Dermis blood vessel endothelial cell (primary cell): ENCODE measurements at regions not wholly inside any gene's neighbourhood (a gene's known extent, or its start where the extent isn't known, plus 50 kb on each side); places are given as distances from the start of the nearest gene placed in this dataset.

ENCODE experiments used
- DNase-seq: peaks from one replicate; pipeline ENCODE4 v3.0.0; 2010

DNA sequence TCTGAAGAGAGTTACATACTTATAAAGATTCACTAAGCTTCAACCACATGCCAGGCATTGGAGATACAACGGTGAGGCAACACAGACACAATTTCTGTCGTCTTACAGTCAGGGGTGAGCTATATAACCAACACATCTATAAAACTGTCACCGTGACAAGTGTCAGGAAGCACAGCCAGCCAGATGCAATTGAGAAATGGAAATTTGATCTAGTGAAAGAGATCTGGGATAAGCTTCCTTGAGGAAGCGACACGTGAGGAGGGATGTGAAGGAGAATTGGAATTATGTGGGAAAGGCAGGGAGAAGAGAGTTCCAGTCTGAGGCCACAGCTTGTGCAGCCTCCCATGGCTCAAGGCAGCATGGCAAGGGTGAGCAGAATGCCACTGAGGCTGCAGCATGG, 50.9 kb upstream of the ZNF354B start:
- DNase-seq = no peak

DNA sequence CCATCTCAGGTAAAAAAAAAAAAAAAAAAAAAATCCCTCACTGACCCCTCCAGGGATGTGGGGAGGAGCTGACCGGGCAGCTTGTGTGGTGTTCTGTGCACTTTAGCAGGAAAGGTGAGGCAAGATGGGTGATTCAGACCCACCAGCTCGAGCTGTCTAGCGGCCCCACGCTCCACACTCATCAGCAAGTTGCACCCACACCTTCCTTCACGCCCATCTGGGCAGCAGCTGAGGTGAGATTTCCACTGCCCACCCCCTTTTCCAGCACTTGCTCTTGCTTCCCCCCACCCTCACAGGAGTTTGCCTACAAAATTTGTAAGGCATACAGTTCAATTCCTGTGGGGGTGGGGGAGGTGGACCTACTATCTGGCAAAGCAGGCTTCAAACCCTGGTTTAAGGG, 58.7 kb upstream of the ZNF354B start:
- DNase-seq = no peak

DNA sequence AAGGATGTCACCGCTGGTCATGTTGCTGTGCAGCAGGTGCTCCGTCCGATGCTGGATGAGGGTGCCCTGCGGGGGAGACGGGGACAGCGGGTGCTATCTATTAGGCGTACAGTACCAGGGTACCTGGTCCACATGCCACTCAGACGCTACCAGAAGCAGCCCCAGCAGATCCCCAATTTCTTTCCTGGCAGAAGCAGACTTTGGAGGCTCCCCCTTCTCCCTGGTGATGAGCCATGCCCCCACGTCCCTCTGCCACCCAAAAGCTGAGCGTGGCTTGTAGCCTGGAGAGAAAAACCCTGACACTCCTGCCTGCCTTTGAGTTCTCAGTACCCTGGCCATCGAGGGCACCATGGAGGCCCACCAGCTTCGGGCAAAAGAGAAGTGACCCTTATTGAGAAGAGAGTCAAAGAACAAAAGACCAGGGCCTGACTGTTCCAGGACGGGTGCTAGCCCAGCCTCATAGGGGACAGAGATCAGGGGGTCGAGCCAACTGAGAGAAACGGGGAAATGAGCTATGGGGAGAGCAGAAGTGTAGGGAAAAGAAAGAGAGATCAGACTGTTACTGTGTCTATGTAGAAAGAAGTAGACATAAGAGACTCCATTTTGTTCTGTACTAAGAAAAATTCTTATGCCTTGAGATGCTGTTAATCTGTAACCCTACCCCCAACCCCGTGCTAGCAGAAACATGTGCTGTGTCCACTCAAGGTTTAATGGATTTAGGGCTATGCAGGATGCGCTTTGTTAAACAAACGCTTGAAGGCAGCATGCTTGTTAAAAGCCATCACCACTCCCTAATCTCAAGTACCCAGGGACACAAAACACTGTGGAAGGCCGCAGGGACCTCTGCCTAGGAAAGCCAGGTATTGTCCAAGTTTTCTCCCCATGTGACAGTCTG, 62.0 kb upstream of the ZNF354B start:
- no peak for DNase-seq

DNA sequence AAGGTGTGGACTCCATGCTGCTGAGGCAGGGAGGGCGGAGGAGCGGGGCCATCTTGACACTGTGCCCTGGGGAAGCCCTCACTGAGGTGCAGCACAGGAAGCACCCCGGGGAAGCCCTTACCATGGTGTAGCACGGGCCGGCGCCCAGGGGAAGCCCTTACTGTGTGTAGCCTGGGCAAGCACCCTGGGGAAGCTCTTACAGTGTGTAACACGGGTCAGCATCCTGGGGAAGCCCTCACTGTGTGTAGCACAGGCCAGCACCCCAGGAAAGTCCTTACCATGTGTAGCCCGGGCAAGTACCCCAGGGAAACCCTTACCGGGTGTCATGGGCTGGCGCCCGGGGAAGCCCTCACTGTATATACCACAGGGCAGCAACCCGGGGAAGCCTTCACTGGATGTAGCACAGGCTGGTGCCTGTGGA, 62.6 kb upstream of the ZNF354B start:
- no peak for DNase-seq

DNA sequence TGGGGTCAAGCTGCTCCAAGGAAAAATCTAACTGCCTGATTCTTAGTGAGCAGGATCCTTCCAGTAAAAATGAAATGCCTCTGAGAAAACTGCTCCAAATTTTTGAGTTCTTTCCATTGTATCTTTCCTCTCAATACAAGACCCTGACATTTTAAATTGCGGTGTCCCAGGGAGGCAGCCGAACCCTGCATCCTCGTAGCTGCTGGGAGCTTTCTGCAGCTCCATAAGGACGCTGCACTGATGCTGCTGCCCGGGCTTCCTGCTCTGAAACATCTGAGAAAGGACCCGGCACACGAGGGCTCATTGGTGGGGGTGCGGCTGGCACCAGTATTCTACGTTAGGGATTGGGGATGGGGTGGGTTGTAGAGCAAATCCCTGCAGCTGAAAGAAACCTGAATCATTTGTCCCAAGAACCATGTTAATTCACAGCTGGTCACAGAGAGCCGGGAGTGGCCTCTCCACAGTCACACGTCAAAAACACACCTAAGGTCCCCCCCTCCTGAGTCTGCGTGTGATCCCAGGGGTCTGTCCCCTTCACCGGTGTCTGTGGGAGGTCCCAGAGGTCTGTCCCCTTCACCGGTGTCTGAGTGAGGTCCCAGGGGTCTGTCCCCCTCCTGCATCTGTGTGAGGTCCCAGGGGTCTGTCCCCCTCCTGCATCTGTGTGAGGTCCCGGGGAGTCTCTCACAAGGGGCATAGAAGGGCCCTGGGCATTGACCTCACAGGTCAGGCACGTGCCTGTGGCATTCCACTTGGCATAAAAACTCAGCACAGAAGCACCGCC, 63.4 kb upstream of the ZNF354B start:
- no peak for DNase-seq

DNA sequence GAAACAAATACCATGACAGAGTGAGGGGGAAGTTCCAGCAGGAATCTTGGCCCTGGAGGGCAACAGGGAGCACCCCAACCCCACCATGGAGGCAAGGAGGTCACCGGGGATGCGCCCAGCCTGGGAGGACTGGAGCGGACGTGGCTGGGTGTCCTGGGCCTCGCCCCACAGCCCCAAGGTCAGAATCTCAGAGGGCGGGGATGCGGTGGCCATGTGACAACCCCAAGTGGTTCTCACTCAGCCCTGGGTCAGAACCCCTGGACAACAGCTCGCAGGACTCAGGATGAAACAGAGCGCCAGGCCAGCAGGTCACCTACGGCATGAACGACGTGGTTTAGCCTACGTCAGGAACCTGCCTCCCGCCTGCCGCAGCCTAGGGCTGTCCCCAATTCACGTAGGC, 64.0 kb upstream of the ZNF354A start:
- no peak for DNase-seq

DNA sequence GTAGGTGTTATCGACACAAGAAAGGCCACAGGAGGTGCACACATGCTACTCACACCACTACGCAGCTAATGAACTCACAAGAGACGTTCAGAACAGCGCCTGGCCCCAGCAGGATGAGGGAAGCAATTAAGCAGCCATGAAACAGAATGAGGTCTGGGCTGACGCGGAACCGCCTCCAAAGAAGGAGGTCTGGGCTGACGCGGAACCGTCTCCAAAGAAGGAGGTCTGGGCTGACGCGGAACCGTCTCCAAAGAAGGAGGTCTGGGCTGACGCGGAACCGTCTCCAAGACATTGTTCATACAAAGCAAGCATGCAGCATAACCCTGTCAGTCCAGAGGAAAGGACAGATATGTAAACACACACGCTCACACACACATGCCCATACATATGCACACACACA, 63.2 kb upstream of the ZNF354A start:
- no peak for DNase-seq

DNA sequence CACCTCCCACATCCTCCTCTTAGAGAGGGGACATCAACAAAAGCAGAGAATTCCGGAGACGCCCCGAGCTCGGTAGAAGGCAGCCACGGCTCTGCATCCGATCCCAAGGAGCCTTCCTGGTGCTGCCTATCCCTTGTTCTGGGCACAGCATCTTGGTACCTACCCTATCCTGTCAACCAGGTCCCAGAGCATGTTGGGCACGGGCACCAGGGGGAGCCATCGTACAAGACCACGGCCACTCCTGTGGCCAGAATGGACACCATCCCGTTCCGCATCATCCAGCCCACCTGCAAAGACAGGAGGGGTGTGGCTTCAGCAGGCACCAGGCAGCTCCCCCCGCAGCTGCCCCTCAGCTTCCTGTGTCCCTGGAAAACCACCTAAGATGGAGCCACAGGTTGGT, 62.7 kb upstream of the ZNF354A start:
- peak; percentile 7 for DNase-seq

DNA sequence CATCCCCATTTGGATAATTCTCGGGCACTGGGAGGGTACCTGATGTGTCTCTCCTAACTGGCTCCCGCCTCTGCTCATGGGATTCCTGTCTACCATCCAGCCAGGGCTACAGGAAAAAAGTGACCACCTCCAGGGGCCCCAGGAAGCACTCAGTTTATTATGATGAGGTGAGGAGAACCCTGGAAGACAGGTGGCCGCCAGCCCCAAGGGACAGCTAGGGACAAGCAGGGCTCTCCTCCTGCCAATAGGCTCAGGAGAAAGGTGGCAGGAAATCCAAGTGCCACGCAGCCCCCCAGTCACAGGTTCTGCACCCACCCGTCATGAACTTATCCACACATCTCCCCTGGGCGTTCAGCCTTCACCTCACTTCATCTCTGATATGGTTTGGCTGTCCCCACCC, 61.5 kb upstream of the ZNF354A start:
- no peak for DNase-seq

DNA sequence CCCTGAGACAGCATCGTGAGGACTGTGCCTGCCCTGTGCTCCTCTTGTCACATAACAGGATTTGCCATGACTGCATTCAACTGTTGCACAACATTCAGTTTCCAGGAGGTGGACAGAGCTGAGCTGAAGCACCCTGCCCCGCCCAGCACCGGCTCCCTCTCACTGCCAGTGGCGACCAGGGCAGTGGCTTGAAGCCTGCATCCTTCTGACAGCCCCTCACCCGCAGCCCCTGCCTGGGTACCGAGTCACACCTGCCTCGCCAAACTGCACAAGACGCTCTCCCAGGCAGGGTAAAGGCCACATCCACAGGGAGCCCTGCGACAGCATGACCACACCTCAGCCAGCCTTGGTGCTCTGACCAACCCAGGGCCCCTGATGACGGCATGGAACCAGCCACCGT, 59.9 kb upstream of the ZNF354A start:
- no peak for DNase-seq

DNA sequence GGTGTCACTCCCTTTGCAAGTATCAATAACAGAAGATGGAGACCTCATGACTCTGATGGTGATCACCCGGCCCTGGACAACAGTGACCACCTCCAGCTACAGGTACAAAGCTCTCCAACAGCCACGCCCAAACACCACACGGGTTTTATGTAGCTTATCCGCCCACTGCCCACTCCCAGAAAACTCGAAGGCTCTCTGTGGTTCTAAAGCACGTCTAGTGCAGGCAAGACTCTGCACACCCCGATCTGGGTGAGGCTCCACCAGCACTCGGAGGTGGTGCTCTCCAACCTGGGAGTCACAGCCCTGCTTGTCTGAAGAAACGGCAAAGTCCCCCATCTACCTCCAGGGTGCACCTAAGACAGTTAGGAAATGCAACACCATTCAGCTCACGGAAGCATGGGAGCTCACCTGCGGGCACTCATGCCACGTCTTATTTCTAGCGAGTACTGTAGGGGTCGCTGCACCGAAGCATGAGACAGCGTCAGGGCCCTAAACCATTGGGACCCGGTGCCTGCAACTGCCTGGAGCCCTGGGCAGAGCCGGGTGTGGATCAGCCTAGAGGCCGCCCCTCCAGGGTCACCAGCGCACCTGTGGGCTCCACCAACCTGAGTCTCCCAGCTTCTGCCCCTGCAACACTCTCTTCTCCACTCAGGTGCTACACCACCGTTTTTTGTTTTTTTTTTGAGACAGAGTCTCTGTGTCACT, 58.1 kb upstream of the ZNF354A start:
- no peak for DNase-seq

DNA sequence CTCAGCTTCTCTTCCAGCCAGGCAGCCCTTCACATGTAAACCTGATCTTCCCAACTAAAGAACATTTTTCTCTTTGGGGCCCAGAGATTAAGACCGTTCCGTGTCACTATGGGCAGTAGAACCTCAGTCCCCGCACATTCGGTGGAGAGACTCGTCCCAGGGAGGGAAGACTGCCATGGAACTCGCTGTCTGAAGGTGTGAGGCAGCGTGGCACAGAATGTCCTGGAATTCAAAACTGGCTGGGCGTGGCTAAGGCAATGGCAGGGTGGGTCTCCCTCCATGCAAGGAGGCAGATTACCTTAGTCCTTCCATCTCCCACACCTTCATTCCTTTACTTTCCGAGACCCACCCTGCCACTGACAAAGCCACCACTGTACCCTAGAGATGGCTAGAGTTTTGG, 57.4 kb upstream of the ZNF354A start:
- DNase-seq = no peak

DNA sequence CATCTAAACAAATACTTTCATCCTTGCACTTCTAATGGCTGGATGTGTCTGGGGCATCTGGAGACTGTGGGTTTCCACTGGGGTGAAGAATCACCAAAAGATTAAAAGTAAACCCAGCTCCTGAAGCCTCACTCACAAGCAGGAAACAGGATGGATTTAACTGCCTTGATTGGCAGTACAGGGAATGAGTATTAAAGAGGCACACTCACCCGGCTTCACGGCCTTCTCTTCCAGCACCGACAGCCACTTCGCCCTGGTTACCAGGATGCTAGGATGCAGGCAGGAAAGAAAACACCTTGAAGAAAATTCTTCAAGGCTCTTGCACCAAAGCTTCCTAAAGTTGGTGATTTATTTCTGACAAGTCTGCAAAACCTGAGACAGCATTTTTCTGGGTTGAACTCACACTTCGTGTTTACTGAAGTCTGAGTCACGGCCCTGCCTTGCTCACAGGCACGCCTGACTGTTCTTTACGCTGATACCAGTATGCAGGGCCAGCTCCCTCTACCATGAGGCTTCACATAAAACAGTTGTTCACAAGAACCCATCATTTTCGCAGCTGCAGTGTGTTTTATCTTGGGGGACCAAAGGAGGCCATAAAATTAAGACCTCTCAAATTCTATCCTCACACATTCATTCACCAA, 56.5 kb upstream of the ZNF354A start:
- DNase-seq = no peak

DNA sequence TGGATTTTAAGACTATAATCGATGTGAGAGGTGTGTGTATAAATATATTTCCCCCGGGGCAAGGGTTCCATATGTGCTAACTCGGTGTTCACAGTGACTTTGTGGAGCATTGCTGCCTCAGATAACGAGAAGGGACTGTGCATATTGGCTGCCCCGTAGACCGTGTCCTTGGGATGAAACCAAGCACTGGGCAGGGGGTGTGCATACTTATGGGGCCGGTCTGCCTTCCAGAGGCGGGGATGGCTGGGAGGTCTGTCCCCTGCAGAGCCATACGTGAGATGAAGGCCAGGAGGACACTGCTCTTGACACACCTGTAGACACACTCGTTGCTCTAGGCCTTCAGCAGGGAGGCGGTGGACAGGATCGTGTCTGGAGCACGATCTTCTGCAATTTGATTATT, 56.0 kb upstream of the ZNF354A start:
- no peak for DNase-seq

DNA sequence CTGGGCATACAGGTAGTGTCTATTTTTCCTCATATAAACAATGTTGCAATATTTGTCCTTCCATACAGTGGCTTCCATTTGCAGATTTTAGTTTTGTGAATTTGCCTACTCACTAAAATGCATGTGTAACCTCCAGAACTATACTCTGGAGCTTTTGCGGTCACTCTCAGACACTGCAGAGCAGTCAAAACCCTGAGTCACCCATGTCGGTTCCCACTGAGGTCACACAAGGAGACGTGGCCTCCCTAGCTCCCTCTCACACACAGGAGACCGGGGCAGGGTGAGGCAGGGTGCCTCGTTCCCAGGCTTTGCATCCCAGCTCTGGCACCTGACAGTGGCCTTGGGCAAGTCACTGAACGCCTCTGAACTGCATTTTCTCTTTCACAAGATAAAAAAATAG, 55.5 kb upstream of the ZNF354A start:
- no peak for DNase-seq

DNA sequence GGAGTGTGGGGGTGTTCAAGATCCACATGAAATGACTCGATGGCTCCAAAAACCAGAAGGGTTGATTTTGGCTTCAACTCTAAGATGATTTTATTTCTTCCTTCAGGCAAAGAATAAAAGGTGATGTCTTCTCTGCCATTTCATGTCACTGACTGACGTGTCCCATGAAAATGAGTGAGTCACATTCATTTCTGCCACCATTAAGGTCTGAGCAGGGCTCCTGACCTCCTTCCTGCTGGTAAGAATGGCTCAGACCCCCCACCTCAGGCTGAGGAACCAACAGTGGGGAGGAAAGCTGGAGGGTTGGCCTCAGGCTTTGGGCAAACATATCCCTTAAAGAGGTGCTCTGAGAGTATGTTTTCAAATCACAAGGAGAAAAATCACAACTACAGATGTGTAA, 53.9 kb upstream of the ZNF354A start:
- DNase-seq = no peak

DNA sequence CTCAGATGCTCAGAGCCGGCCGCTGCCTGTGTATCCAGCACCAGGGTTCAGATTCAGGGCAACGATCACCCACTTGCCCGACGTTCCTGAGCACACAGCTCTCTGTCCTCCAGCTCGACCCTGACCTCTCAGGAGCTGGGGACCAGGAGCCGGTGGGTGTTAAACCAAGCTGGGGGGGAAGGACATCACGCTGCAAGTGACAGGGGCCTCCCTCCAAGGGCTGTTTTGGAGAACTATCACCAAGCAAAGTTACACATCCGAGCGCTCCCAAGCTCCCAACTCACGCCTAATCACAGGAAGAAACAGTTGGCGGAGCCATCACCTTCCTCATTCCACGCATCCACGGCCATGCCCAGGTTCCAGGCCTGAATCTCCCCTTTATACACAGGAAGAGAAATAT, 51.5 kb upstream of the ZNF354A start:
- DNase-seq = no peak

DNA sequence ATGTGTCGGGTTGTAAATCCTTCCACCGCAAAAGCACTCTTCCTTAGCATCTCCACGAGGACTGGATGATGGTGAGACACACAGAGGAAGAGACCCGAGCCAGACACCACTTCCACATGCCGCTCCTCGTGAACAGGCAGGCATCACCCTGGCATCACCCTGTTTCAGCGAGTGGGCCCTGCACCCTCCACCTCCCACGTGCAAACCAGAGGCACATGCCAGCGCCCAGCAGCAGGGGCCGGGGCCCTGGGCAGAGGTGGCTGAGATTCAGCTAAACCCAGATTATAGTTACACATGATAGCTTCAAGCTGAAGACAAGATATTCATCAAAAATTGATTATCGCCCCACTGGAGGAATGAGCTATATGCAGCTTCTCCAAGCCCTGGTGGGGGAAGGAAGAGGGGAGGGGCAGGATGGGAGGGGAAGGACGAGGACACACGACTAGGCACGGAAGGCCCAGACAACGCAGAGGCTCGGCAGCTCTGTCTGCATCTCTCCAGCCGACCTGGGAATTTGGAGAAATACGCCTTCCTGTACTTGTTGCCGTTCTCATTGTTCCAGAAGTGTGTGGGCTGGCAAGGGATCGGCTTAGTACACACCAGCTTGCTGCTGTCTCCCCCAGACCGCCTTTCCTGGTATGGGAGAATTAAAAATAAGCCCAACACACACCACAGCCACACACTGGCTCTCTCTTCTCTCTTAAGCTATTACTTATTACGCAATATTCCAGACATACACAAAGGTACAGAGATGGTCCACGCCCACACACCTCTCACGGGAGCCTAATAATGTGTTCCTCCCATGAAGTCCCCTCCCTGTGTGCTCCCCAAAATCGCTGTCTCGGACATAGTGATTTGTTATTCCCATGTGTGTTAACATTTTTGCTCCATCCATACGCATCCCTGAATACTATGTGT, 50.4 kb upstream of the ZNF354A start:
- no peak for DNase-seq
